Lung (tissue), 11 donors: ENCODE measurements at regions not wholly inside any gene's neighbourhood (a gene's known extent, or its start where the extent isn't known, plus 50 kb on each side); places are given as distances from the start of the nearest gene placed in this dataset.

ENCODE experiments used
- ATAC-seq: fragments of 200-7000 bp; cut with Tn5 transposase; one replicate; pipeline ENCODE4 v1.9.1; 2020; ENCODE audit warnings: moderate number of reproducible peaks; ENCODE audit not compliant: insufficient read depth, low FRiP score
- DNase-seq, 3 donors: peaks; one replicate each; pipeline ENCODE4 v3.0.0-alpha.2; 2013 to 2017
- H3K27ac ChIP-seq, 2 donors: one replicate each; pipeline ENCODE4 v1.5.1; 2013; ENCODE audit warnings: mild to moderate bottlenecking in 2 of 2, moderate library complexity in 2 of 2, control low read depth in 1 of 2, inconsistent platforms in 1 of 2, low read depth in 1 of 2, low read length in 1 of 2
- H3K27me3 ChIP-seq, 3 donors: one replicate each; pipeline ENCODE4 v1.5.1; 2013; ENCODE audit warnings: low read length in 2 of 3; ENCODE audit not compliant: control insufficient read depth in 3 of 3, insufficient read depth in 3 of 3
- H3K36me3 ChIP-seq, 4 donors: one replicate each; pipeline ENCODE4 v1.5.1; 2013; ENCODE audit warnings: low read length in 4 of 4, mild to moderate bottlenecking in 1 of 4, moderate library complexity in 1 of 4; ENCODE audit not compliant: control insufficient read depth in 4 of 4, insufficient read depth in 4 of 4
- H3K4me1 ChIP-seq, 5 donors: one replicate each; pipeline ENCODE4 v1.5.1; 2013; ENCODE audit warnings: low read length in 5 of 5, mild to moderate bottlenecking in 2 of 5, moderate library complexity in 1 of 5; ENCODE audit not compliant: control insufficient read depth in 5 of 5, insufficient read depth in 5 of 5
- H3K4me3 ChIP-seq: one replicate; pipeline ENCODE4 v1.5.1; 2013; ENCODE audit warnings: mild to moderate bottlenecking, control low read depth, moderate library complexity
- H3K9ac ChIP-seq, 2 donors: one replicate each; pipeline ENCODE4 v1.5.1; 2013; ENCODE audit warnings: low read length in 2 of 2, control low read depth in 1 of 2; ENCODE audit not compliant: insufficient read depth in 1 of 2
- H3K9me3 ChIP-seq, 4 donors: one replicate each; pipeline ENCODE4 v1.5.1; 2013; ENCODE audit warnings: low read length in 3 of 4, mild to moderate bottlenecking in 1 of 4, moderate library complexity in 1 of 4; ENCODE audit not compliant: control insufficient read depth in 4 of 4, insufficient read depth in 3 of 4
- WGBS, 2 donors: extraction: QIAGEN DNeasy Blood & Tissue Kit; methylation state at CpG; one replicate each; pipeline ENCODE4 v1.1.7; 2013; 5-methylcytosine and 5-hydroxymethylcytosine counted together
- TF ChIP-seq, protein P1 (sequence below): IDR thresholded peaks from 2 replicates; pipeline ENCODE4 v1.5.1; 2012; ENCODE audit warnings: mild to moderate bottlenecking; ENCODE audit errors: control extremely low read depth, extremely low read depth
- donor health status: control.
- donor health status: control.
- donor health status: Bipolar disorder and iron deficiency.
- donor health status: healthy.
- donor health status: DM: yes; HTN: yes; CAD: no.

DNA sequence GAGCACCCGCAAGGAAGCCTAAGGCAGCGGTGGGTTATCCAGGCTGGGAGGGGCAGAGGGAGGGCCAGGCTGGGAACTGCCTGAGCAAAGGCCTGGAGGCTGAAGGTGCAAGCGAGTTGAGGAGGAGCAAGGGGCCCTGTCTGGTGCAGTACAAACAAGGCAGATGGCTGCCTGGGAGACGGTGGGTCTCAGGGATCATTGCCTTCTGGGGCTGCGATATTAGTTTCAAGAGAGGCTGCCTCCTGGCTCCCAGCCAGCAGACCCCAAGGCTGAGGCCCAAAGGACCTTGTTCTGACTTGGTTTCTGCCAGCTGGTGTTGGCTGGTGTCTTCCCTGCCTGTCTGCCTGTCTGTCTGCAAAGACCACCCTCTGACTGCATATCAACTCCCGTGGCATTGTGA, 154.0 kb downstream of the IRF8 start:
- TF ChIP-seq, protein P1, sequence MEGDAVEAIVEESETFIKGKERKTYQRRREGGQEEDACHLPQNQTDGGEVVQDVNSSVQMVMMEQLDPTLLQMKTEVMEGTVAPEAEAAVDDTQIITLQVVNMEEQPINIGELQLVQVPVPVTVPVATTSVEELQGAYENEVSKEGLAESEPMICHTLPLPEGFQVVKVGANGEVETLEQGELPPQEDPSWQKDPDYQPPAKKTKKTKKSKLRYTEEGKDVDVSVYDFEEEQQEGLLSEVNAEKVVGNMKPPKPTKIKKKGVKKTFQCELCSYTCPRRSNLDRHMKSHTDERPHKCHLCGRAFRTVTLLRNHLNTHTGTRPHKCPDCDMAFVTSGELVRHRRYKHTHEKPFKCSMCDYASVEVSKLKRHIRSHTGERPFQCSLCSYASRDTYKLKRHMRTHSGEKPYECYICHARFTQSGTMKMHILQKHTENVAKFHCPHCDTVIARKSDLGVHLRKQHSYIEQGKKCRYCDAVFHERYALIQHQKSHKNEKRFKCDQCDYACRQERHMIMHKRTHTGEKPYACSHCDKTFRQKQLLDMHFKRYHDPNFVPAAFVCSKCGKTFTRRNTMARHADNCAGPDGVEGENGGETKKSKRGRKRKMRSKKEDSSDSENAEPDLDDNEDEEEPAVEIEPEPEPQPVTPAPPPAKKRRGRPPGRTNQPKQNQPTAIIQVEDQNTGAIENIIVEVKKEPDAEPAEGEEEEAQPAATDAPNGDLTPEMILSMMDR, result no peak

GRCh38 chr16:86059253-86060171, 160.6 kb downstream of the IRF8 start:
- ATAC-seq, result peak; percentile 30
- Histone ChIP-seq H3K9ac (peak overlapping the region in 1 of 2 donors; percentile 49), H3K4me1 (peaks cover 0 to 35% (median 7%) of the 10 kb centered on the region in 5 donors), H3K36me3 (no peaks in the 10 kb centered on the region), H3K4me3 (no peak overlapping the region), H3K9me3 (no peaks in the 10 kb centered on the region), H3K27me3 (no peaks in the 10 kb centered on the region), H3K27ac (peak overlapping the region in 1 of 2 donors; percentile 35)
- peak; percentile 72 to 87 (median 84) for DNase-seq
- WGBS, 2 donors, result 56 to 76% methylated on average over 15 of the region's 15 CpGs
- TF ChIP-seq, protein P1, result no peak

More for the DNA sequence above, 154.0 kb downstream of the IRF8 start:
- 86 to 92% methylated on average over 6 of the region's 6 CpGs for WGBS, 2 donors
- H3K4me1 ChIP-seq, result peaks cover 0 to 14% (median 4%) of the 10 kb centered on the region in 5 donors
- ATAC-seq (no peak), DNase-seq (peak in 1 of 3 donors; percentile 10)
- no peak overlapping the region for H3K27ac ChIP-seq
- no peaks in the 10 kb centered on the region for H3K36me3 ChIP-seq
- peaks cover 0 to 7% (median 0%) of the 10 kb centered on the region in 3 donors for H3K27me3 ChIP-seq
- H3K4me3 ChIP-seq, result no peak overlapping the region
- H3K9ac ChIP-seq, result no peak overlapping the region
- no peaks in the 10 kb centered on the region for H3K9me3 ChIP-seq

- peaks cover 0 to 35% (median 7%) of the 10 kb centered on the region in 5 donors for H3K4me1 ChIP-seq
These were observed 161.7 kb downstream of the IRF8 start for GRCh38 chr16:86060381-86061317.

More at GRCh38 chr16:86060381-86061317, 161.7 kb downstream of the IRF8 start:
- H3K4me3 ChIP-seq, result no peak overlapping the region
- H3K27ac ChIP-seq, result peak overlapping the region in 1 of 2 donors; percentile 28
- no peak overlapping the region for H3K9ac ChIP-seq
- TF ChIP-seq, protein P1, result no peak
- ATAC-seq (no peak), DNase-seq (peak in 1 of 3 donors; percentile 10)
- no peaks in the 10 kb centered on the region for H3K9me3 ChIP-seq
- WGBS, 2 donors, result 82 to 87% methylated on average over 28 of the region's 28 CpGs
- H3K36me3 ChIP-seq, result no peaks in the 10 kb centered on the region
- H3K27me3 ChIP-seq, result no peaks in the 10 kb centered on the region
